Stimulated activated CD8-positive, alpha-beta memory T cell treated with anti-CD3 and anti-CD28 coated beads, Interleukin-7, amount 100 ng/mL, for 1 hour (primary cell): ENCODE measurements at regions not wholly inside any gene's neighbourhood (a gene's known extent, or its start where the extent isn't known, plus 50 kb on each side); places are given as distances from the start of the nearest gene placed in this dataset.

Source experiments
- DNase-seq, 2 donors: peaks; one replicate each; pipeline ENCODE4 v3.0.0-alpha.2; 2020; ENCODE audit warnings: low read depth in 2 of 2

GRCh38 chr13:21817878-21818277 is 147.0 kb downstream of the FGF9 start:
- no peak for DNase-seq

GRCh38 chr13:21822029-21822428 is 151.2 kb downstream of the FGF9 start:
- DNase-seq: no peak

GRCh38 chr13:21823416-21823815 is 152.5 kb downstream of the FGF9 start:
- DNase-seq: no peak

- DNase-seq: no peak
These were observed 153.1 kb downstream of the FGF9 start for GRCh38 chr13:21823949-21824348.

GRCh38 chr13:21825186-21825585 is 154.3 kb downstream of the FGF9 start:
- no peak for DNase-seq

- no peak for DNase-seq
These were observed 154.9 kb downstream of the FGF9 start for GRCh38 chr13:21825801-21826200.

- DNase-seq: no peak
These were observed 155.5 kb downstream of the FGF9 start for GRCh38 chr13:21826214-21827015.

GRCh38 chr13:21831654-21832324 is 160.9 kb downstream of the FGF9 start:
- no peak for DNase-seq

GRCh38 chr13:21833921-21834320 is 163.0 kb downstream of the FGF9 start:
- no peak for DNase-seq

GRCh38 chr13:21834521-21834920 is 163.6 kb downstream of the FGF9 start:
- DNase-seq: no peak

- DNase-seq: no peak
These were observed 166.4 kb downstream of the FGF9 start for GRCh38 chr13:21837288-21837687.

GRCh38 chr13:21837841-21838551 is 167.1 kb downstream of the FGF9 start:
- DNase-seq: no peak

- DNase-seq: no peak
These were observed 175.7 kb downstream of the FGF9 start for GRCh38 chr13:21846605-21847004.

GRCh38 chr13:21849323-21849722 is 178.4 kb downstream of the FGF9 start:
- no peak for DNase-seq

GRCh38 chr13:21850013-21851006 is 179.4 kb downstream of the FGF9 start:
- DNase-seq: no peak

GRCh38 chr13:21852043-21852442 is 181.2 kb downstream of the FGF9 start:
- DNase-seq: no peak

- no peak for DNase-seq
These were observed 182.9 kb downstream of the FGF9 start for GRCh38 chr13:21853779-21854178.

GRCh38 chr13:21868823-21869222 is 197.9 kb downstream of the FGF9 start:
- DNase-seq: no peak

GRCh38 chr13:21871382-21871781 is 200.5 kb downstream of the FGF9 start:
- no peak for DNase-seq

- no peak for DNase-seq
These were observed 201.0 kb downstream of the FGF9 start for GRCh38 chr13:21871919-21872318.

- no peak for DNase-seq
These were observed 201.9 kb downstream of the FGF9 start for GRCh38 chr13:21872795-21873194.
